H9 (cell line): ENCODE measurements at regions not wholly inside any gene's neighbourhood (a gene's known extent, or its start where the extent isn't known, plus 50 kb on each side); places are given as distances from the start of the nearest gene placed in this dataset.
"Not testable (repeated sequence)": the region's sequence is repeated elsewhere in the genome, so short reads cannot be mapped to it uniquely, and the experiment has no call there.

Experiments
- DNase-seq: peaks from one replicate; pipeline ENCODE4 v3.0.0-alpha.2; 2017
- H2AFZ ChIP-seq: one replicate; pipeline ENCODE4 v1.6.1; 2013; ENCODE audit warnings: mild to moderate bottlenecking, low read length, control low read depth, moderate library complexity
- H2AK5ac ChIP-seq: 2 replicates; pipeline ENCODE4 v1.6.1; 2013; ENCODE audit warnings: low read length, control low read depth, mixed read lengths; ENCODE audit not compliant: insufficient read length
- H2BK120ac ChIP-seq: one replicate; pipeline ENCODE4 v1.6.1; 2013; ENCODE audit warnings: low read depth, mild to moderate bottlenecking, low read length, control low read depth, inconsistent platforms; ENCODE audit not compliant: poor library complexity, severe bottlenecking
- H2BK12ac ChIP-seq: 2 replicates; pipeline ENCODE4 v1.6.1; 2013; ENCODE audit warnings: low read length, control low read depth, mixed read lengths, low read depth; ENCODE audit not compliant: insufficient read length
- H2BK15ac ChIP-seq: 2 replicates; pipeline ENCODE4 v1.6.1; 2013; ENCODE audit warnings: low read depth, low read length, control low read depth
- H2BK20ac ChIP-seq: one replicate; pipeline ENCODE4 v1.6.1; 2013; ENCODE audit warnings: low read depth, mild to moderate bottlenecking, low read length, control low read depth, inconsistent platforms; ENCODE audit not compliant: poor library complexity, severe bottlenecking
- H2BK5ac ChIP-seq: 2 replicates; pipeline ENCODE4 v1.6.1; 2013; ENCODE audit warnings: low read length, control low read depth, mixed read lengths; ENCODE audit not compliant: insufficient read length
- H3K14ac ChIP-seq: 2 replicates; pipeline ENCODE4 v1.6.1; 2013; ENCODE audit warnings: low read length, control low read depth; ENCODE audit not compliant: insufficient read depth
- H3K18ac ChIP-seq: 2 replicates; pipeline ENCODE4 v1.6.1; 2013; ENCODE audit warnings: low read depth, mild to moderate bottlenecking, mixed read lengths, low read length, control low read depth; ENCODE audit not compliant: insufficient read length
- H3K23ac ChIP-seq: 2 replicates; pipeline ENCODE4 v1.6.1; 2013; ENCODE audit warnings: low read length, control low read depth, mixed read lengths, low read depth; ENCODE audit not compliant: insufficient read length
- H3K23me2 ChIP-seq: 2 replicates; pipeline ENCODE4 v1.6.1; 2013; ENCODE audit warnings: low read depth, mild to moderate bottlenecking, mixed read lengths, low read length, control low read depth; ENCODE audit not compliant: insufficient read length, poor library complexity, severe bottlenecking
- H3K27ac ChIP-seq: 2 replicates; pipeline ENCODE4 v1.5.1; 2013; ENCODE audit warnings: low read length, control low read depth, mixed read lengths, low read depth; ENCODE audit not compliant: insufficient read length
- H3K27me3 ChIP-seq: 2 replicates; pipeline ENCODE4 v1.6.1; 2013; ENCODE audit warnings: low read length, control low read depth, inconsistent platforms; ENCODE audit not compliant: insufficient read depth
- H3K4ac ChIP-seq: 2 replicates; pipeline ENCODE4 v1.6.1; 2013; ENCODE audit warnings: low read depth, mild to moderate bottlenecking, control low read depth, inconsistent platforms, low read length, moderate library complexity
- H3K4me1 ChIP-seq: 2 replicates; pipeline ENCODE4 v1.6.1; 2013; ENCODE audit warnings: low read length, control low read depth, inconsistent platforms; ENCODE audit not compliant: insufficient read depth
- H3K4me2 ChIP-seq: 2 replicates; pipeline ENCODE4 v1.6.1; 2013; ENCODE audit warnings: low read length, control low read depth, mixed read lengths; ENCODE audit not compliant: insufficient read length, insufficient read depth
- H3K56ac ChIP-seq: 2 replicates; pipeline ENCODE4 v1.6.1; 2013; ENCODE audit warnings: low read depth, mild to moderate bottlenecking, mixed read lengths, low read length, control low read depth; ENCODE audit not compliant: insufficient read length
- H3K79me1 ChIP-seq: 2 replicates; pipeline ENCODE4 v1.6.1; 2013; ENCODE audit warnings: low read depth, mild to moderate bottlenecking, moderate library complexity, low read length, control low read depth, inconsistent platforms; ENCODE audit not compliant: insufficient read depth, poor library complexity, severe bottlenecking
- H3K79me2 ChIP-seq: 2 replicates; pipeline ENCODE4 v1.6.1; 2013; ENCODE audit warnings: low read length, control low read depth, inconsistent platforms; ENCODE audit not compliant: insufficient read depth
- H3K9ac ChIP-seq: 2 replicates; pipeline ENCODE4 v1.6.1; 2013; ENCODE audit warnings: low read length, control low read depth, mixed read lengths; ENCODE audit not compliant: insufficient read length; ENCODE audit errors: extremely low read depth
- H3K9me3 ChIP-seq: one replicate; pipeline ENCODE4 v1.6.1; 2013; ENCODE audit warnings: low read depth, low read length, inconsistent platforms; ENCODE audit not compliant: control insufficient read depth
- H3T11ph ChIP-seq: one replicate; pipeline ENCODE4 v1.6.1; 2013; ENCODE audit warnings: mild to moderate bottlenecking, low read length, control low read depth, inconsistent platforms
- H4K20me1 ChIP-seq: one replicate; pipeline ENCODE4 v1.6.1; 2013; ENCODE audit not compliant: control insufficient read depth, insufficient read length, insufficient read depth
- H4K5ac ChIP-seq: 2 replicates; pipeline ENCODE4 v1.6.1; 2013; ENCODE audit warnings: low read depth, mild to moderate bottlenecking, mixed read lengths, low read length, control low read depth; ENCODE audit not compliant: insufficient read length
- H4K8ac ChIP-seq: replicated peaks from 2 replicates; pipeline ENCODE4 v1.6.1; 2013; ENCODE audit warnings: low read length, control low read depth, mixed read lengths, low read depth; ENCODE audit not compliant: insufficient read length
- H4K91ac ChIP-seq: 2 replicates; pipeline ENCODE4 v1.6.1; 2013; ENCODE audit warnings: low read depth, mild to moderate bottlenecking, moderate library complexity, mixed read lengths, low read length, control low read depth; ENCODE audit not compliant: insufficient read length
- H3K27ac Mint-ChIP-seq, 3 experiments: 2 replicates in 2 of 3; 3 replicates in 1 of 3; pipeline ENCODE4 v1.8.0; 2020 to 2021; ENCODE audit warnings: mixed read lengths in 3 of 3, mild to moderate bottlenecking in 1 of 3, moderate library complexity in 1 of 3
- H3K27me3 Mint-ChIP-seq: 2 replicates; pipeline ENCODE4 v1.8.0; 2021; ENCODE audit warnings: low read depth, mild to moderate bottlenecking, moderate library complexity, mixed read lengths
- H3K36me3 Mint-ChIP-seq, 3 experiments: 2 replicates in 2 of 3; 3 replicates in 1 of 3; pipeline ENCODE4 v1.8.0; 2020 to 2021; ENCODE audit warnings: low read depth in 3 of 3, mixed read lengths in 3 of 3; ENCODE audit not compliant: insufficient read depth in 1 of 3
- H3K4me1 Mint-ChIP-seq, 2 experiments: 2 replicates each; pipeline ENCODE4 v1.8.0; 2020; ENCODE audit warnings: mixed read lengths in 2 of 2
- H3K4me3 Mint-ChIP-seq, 2 experiments: 2 replicates in 1 of 2; 3 replicates in 1 of 2; pipeline ENCODE4 v1.8.0; 2020 to 2021; ENCODE audit warnings: mild to moderate bottlenecking in 2 of 2, mixed read lengths in 2 of 2, moderate library complexity in 1 of 2
- H3K9me3 Mint-ChIP-seq, 2 experiments: 2 replicates in 1 of 2; 3 replicates in 1 of 2; pipeline ENCODE4 v1.8.0; 2020; ENCODE audit warnings: mild to moderate bottlenecking in 2 of 2, mixed read lengths in 2 of 2, moderate library complexity in 1 of 2
- WGBS: extraction: QIAGEN DNeasy Blood & Tissue Kit; methylation state at CpG from one replicate; pipeline ENCODE4 v1.1.7; 2013; ENCODE audit warnings: missing lambda C conversion rate, low lambda C conversion rate, mixed read lengths; ENCODE audit not compliant: insufficient read length; ENCODE audit errors: extremely low coverage; 5-methylcytosine and 5-hydroxymethylcytosine counted together

DNA sequence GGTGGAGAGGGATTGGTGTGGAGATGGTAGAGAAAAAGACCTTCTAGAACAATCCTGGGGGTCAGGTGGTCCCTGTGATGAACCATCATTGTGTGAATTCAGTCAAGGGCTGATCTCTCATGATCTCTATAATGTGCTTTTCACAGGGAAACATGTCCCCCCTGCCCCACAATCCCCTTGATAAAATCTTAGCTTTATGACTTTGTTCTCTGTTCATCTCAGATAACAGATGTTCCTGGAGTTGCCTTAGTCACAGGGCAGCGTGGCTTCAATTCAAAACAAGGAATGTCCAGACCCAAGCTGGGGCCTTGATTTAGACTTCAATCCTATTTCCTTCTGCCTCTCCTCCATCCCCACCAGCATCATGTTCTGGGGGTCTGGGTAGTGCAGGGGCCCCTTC is 171.5 kb downstream of the CRLF3 start:
- H2BK12ac ChIP-seq, H3K9me3 ChIP-seq, H3K18ac ChIP-seq, H2AK5ac ChIP-seq, H3K27me3 ChIP-seq, H2BK5ac ChIP-seq, H3K56ac ChIP-seq, H3K23me2 ChIP-seq, H3K4me2 ChIP-seq, H2BK20ac ChIP-seq, H2BK15ac ChIP-seq, H4K20me1 ChIP-seq, H3K14ac ChIP-seq, H3K4me3 Mint-ChIP-seq, H3K23ac ChIP-seq, H4K5ac ChIP-seq, H2BK120ac ChIP-seq, H3K27ac Mint-ChIP-seq, H3K79me1 ChIP-seq, H3K4ac ChIP-seq, H3K27me3 Mint-ChIP-seq, H2AFZ ChIP-seq, H4K8ac ChIP-seq, H3K36me3 Mint-ChIP-seq, H3K79me2 ChIP-seq, H3K9ac ChIP-seq, H3K27ac ChIP-seq, DNase-seq, H3K4me1 ChIP-seq, H3K9me3 Mint-ChIP-seq, H3K4me1 Mint-ChIP-seq, H3T11ph ChIP-seq, H4K91ac ChIP-seq: not testable (repeated sequence)
- no CpG with 5 or more reads among the region's 1 CpG for WGBS

DNA sequence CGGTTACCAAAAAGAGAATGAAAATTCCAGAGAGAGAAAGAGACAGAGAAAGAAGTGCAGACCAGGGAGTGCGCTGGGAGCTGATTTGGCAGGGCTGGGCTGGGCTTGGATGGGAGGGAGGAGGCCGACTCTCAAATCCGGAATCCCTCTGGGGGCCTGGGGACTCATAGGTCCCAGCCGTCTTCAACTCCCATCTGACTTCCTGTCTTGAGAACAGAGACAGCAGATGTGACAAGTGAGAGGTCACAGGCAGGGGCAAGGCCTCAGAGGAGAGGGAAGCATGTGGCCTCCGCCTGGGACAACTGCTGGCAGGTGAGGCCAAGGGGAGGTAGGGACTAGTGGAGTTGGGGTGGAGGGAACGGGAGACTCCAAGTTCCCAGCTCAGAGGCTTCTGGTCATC is 172.9 kb downstream of the GOSR1 start:
- not testable (repeated sequence) for H3K27me3 Mint-ChIP-seq, H3K23ac ChIP-seq, H3K4me3 Mint-ChIP-seq, H3K4me1 ChIP-seq, H3K4me2 ChIP-seq, H3K56ac ChIP-seq, H2BK20ac ChIP-seq, H4K91ac ChIP-seq, H4K8ac ChIP-seq, H2BK12ac ChIP-seq, H3K14ac ChIP-seq, H3K79me1 ChIP-seq, H2BK120ac ChIP-seq, DNase-seq, H2AFZ ChIP-seq, H3K9me3 Mint-ChIP-seq, H3K36me3 Mint-ChIP-seq, H3K27ac Mint-ChIP-seq, H4K20me1 ChIP-seq, H3K18ac ChIP-seq, H3K27ac ChIP-seq, H3K27me3 ChIP-seq, H3K9ac ChIP-seq, H3K4ac ChIP-seq, H2BK15ac ChIP-seq, H4K5ac ChIP-seq, H3K79me2 ChIP-seq, H3K9me3 ChIP-seq, H2AK5ac ChIP-seq, H2BK5ac ChIP-seq, H3T11ph ChIP-seq, H3K23me2 ChIP-seq
- H3K4me1 Mint-ChIP-seq = peaks cover 14 to 18% of the 10 kb centered on the region in 2 experiments
- WGBS = no CpG with 5 or more reads among the region's 7 CpGs
